ENCODE measurements at regions not wholly inside any gene's neighbourhood (a gene's known extent, or its start where the extent isn't known, plus 50 kb on each side); places are given as distances from the start of the nearest gene placed in this dataset.

DNA sequence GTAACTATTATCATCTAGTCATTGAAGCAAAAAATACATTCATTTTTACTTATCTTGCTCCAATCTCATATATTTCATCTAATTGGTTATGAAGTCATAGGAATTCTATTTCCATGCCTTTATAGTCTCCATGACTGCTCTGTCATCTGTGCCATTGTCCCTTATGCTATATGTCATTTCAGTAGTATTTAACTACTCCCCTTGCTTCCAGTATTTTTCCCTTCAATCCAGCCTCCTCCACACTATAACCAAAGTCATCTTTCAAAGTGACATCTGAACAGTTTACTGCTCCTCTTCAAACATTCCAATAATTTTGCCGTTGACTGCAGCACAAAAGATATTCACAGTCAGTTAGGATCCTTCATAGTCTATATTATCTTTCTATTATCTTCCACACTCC is 216.6 kb upstream of the HS3ST5 start:
- Histone ChIP-seq H3K4me1 (ENCODE audit: insufficient read depth, low read length, severe bottlenecking) (no peaks in the 10 kb centered on the region), H2AFZ (ENCODE audit: low read length) (no peak overlapping the region), H3K9ac (ENCODE audit: low read length) (no peak overlapping the region), H3K4me3 (ENCODE audit: low read depth, low read length, poor library complexity, severe bottlenecking) (no peak overlapping the region), H3K27me3 (ENCODE audit: insufficient read depth, low read length) (no peaks in the 10 kb centered on the region), H3K4me2 (ENCODE audit: low read length) (no peak overlapping the region), H3K27ac (ENCODE audit: low read depth, low read length, poor library complexity, severe bottlenecking) (no peak overlapping the region), H4K20me1 (ENCODE audit: insufficient read depth, low read length) (no peaks in the 10 kb centered on the region), H3K79me2 (ENCODE audit: insufficient read depth, low read length) (no peaks in the 10 kb centered on the region), H3K36me3 (ENCODE audit: insufficient read depth, low read length) (no peaks in the 10 kb centered on the region), H3F3A (ENCODE audit: insufficient read depth, low read length) (no peaks in the 10 kb centered on the region), H3K9me3 (ENCODE audit: low read length) (no peaks in the 10 kb centered on the region), H3K9me2 (ENCODE audit: low read depth, low read length) (no peaks in the 10 kb centered on the region)
- TF ChIP-seq, protein P1, sequence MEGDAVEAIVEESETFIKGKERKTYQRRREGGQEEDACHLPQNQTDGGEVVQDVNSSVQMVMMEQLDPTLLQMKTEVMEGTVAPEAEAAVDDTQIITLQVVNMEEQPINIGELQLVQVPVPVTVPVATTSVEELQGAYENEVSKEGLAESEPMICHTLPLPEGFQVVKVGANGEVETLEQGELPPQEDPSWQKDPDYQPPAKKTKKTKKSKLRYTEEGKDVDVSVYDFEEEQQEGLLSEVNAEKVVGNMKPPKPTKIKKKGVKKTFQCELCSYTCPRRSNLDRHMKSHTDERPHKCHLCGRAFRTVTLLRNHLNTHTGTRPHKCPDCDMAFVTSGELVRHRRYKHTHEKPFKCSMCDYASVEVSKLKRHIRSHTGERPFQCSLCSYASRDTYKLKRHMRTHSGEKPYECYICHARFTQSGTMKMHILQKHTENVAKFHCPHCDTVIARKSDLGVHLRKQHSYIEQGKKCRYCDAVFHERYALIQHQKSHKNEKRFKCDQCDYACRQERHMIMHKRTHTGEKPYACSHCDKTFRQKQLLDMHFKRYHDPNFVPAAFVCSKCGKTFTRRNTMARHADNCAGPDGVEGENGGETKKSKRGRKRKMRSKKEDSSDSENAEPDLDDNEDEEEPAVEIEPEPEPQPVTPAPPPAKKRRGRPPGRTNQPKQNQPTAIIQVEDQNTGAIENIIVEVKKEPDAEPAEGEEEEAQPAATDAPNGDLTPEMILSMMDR (IDR thresholded peaks at IDR 0.05; ENCODE audit: low read length), result no peak
- no peak for TF ChIP-seq EZH2 (IDR thresholded peaks at IDR 0.05; ENCODE audit: borderline replicate concordance, low read length)

DNA sequence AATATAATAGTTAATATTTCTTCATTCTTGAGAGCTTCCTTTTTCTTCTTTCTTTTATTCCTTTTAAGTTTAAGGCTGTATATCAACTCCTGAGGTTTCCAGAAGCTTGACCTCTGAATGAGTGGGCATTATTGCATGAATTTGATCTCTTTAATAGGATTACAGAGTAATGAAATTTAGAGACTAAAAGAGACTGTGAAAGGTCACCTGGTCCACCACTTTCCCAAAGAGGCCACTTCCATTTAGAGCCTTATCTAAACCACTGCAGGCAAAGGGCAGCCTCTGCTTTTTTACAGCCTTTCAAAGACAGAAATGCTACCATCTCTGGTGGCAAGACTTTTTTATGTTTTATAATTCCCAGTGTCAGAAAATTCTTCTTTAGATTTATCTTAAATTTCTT is 215.3 kb upstream of the HS3ST5 start:
- no peaks in the 10 kb centered on the region for H3K27me3 ChIP-seq (ENCODE audit: insufficient read depth, low read length)
- H3K4me2 ChIP-seq (ENCODE audit: low read length), result no peak overlapping the region
- H3K4me3 ChIP-seq (ENCODE audit: low read depth, low read length, poor library complexity, severe bottlenecking), result no peak overlapping the region
- no peaks in the 10 kb centered on the region for H3K79me2 ChIP-seq (ENCODE audit: insufficient read depth, low read length)
- no peak overlapping the region for H2AFZ ChIP-seq (ENCODE audit: low read length)
- H4K20me1 ChIP-seq (ENCODE audit: insufficient read depth, low read length), result no peaks in the 10 kb centered on the region
- no peaks in the 10 kb centered on the region for H3K9me3 ChIP-seq (ENCODE audit: low read length)
- no peaks in the 10 kb centered on the region for H3K36me3 ChIP-seq (ENCODE audit: insufficient read depth, low read length)
- H3K4me1 ChIP-seq (ENCODE audit: insufficient read depth, low read length, severe bottlenecking), result no peaks in the 10 kb centered on the region
- H3K9me2 ChIP-seq (ENCODE audit: low read depth, low read length), result no peaks in the 10 kb centered on the region
- no peaks in the 10 kb centered on the region for H3F3A ChIP-seq (ENCODE audit: insufficient read depth, low read length)
- no peak for TF ChIP-seq EZH2 (IDR thresholded peaks at IDR 0.05; ENCODE audit: borderline replicate concordance, low read length)
- TF ChIP-seq, protein P1 (IDR thresholded peaks at IDR 0.05; ENCODE audit: low read length), result no peak
- H3K27ac ChIP-seq (ENCODE audit: low read depth, low read length, poor library complexity, severe bottlenecking), result no peak overlapping the region
- no peak overlapping the region for H3K9ac ChIP-seq (ENCODE audit: low read length)

DNA sequence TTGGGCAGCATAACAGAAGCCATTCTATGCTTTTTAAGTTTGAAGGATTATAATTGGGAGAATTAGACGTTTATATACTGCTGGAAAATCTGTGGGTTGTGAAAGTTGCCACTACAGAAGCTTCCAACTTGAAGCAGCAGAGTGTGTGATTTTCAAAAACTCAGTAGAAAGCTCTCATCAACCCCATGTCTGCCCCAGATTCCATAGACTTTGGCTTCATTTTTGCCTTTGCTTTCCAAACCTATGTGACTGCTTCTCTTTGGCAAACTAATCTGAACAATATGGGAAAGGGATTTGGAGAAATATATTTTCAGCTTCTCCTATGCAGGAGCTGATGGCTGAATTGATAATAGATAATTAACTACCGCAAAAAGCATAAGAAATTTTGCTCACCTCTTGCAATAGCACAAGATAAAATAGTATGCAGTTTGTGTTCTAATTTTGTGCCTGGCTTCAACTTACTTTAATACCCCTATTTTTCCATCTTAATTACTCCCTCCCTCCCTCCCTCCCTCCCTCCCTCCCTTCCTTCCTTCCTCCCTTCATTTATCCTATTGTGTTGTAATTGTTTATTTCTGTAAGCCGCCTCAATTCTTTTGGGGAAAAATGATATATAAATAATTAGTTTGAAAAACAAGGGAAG is 214.1 kb upstream of the HS3ST5 start:
- H2AFZ ChIP-seq (ENCODE audit: low read length), result no peak overlapping the region
- H3K9ac ChIP-seq (ENCODE audit: low read length), result no peak overlapping the region
- no peaks in the 10 kb centered on the region for H3K36me3 ChIP-seq (ENCODE audit: insufficient read depth, low read length)
- H3K79me2 ChIP-seq (ENCODE audit: insufficient read depth, low read length), result no peaks in the 10 kb centered on the region
- H3K27ac ChIP-seq (ENCODE audit: low read depth, low read length, poor library complexity, severe bottlenecking), result no peak overlapping the region
- no peak overlapping the region for H3K4me3 ChIP-seq (ENCODE audit: low read depth, low read length, poor library complexity, severe bottlenecking)
- H3F3A ChIP-seq (ENCODE audit: insufficient read depth, low read length), result no peaks in the 10 kb centered on the region
- H3K4me2 ChIP-seq (ENCODE audit: low read length), result no peak overlapping the region
- no peaks in the 10 kb centered on the region for H4K20me1 ChIP-seq (ENCODE audit: insufficient read depth, low read length)
- H3K9me3 ChIP-seq (ENCODE audit: low read length), result no peaks in the 10 kb centered on the region
- H3K27me3 ChIP-seq (ENCODE audit: insufficient read depth, low read length), result no peaks in the 10 kb centered on the region
- H3K9me2 ChIP-seq (ENCODE audit: low read depth, low read length), result no peaks in the 10 kb centered on the region
- TF ChIP-seq EZH2 (IDR thresholded peaks at IDR 0.05; ENCODE audit: borderline replicate concordance, low read length), result no peak
- TF ChIP-seq, protein P1 (IDR thresholded peaks at IDR 0.05; ENCODE audit: low read length), result no peak
- no peaks in the 10 kb centered on the region for H3K4me1 ChIP-seq (ENCODE audit: insufficient read depth, low read length, severe bottlenecking)

Data from OCI-LY1 (cell line).